K562 (cell line): ENCODE measurements at regions not wholly inside any gene's neighbourhood (a gene's known extent, or its start where the extent isn't known, plus 50 kb on each side); places are given as distances from the start of the nearest gene placed in this dataset.

Experiments used
- ATAC-seq: fragments of 200-7000 bp; cut with Tn5 transposase; 3 replicates; pipeline ENCODE4 v1.9.1; 2020; ENCODE audit warnings: moderate library complexity
- BruUV-seq: library from RNA; stranded (reverse); fragments of 400-500 nt; replicated peaks from 2 replicates; lab custom pipeline; 2021; lab: Mats Ljungman, UMichigan
- CTCF ChIA-PET: fragments of 300-600 bp; formaldehyde crosslinking; extraction: SDS; loops from one replicate; lab custom pipeline; 2021; ENCODE audit warnings: low intra/inter-chr PET ratio; lab: Yijun Ruan, JAX
- POLR2A ChIA-PET: fragments of 300-600, 350-650 bp; sonication (Branson Sonifier 250); formaldehyde crosslinking; extraction: SDS; loops from one replicate; lab custom pipeline; 2021; ENCODE audit warnings: antibody characterized with exemption, inconsistent platforms; lab: Yijun Ruan, JAX
- DNase-seq, 4 experiments: peaks; one replicate each; pipeline versions ENCODE4 v3.0.0 to v3.0.0-alpha.2; 2011 to 2018; ENCODE audit warnings: low spot score in 3 of 4, mixed read lengths in 3 of 4; ENCODE audit errors: extremely low read depth in 1 of 4
- FAIRE-seq: peaks from 2 replicates; lab custom pipeline; 2011; peaks lifted over from hg19 to GRCh38; lab: Jason Lieb, UNC
- H2AFZ ChIP-seq: 2 replicates; pipeline ENCODE4 v1.6.0; 2011; ENCODE audit warnings: low read depth, low read length, control low read depth, inconsistent platforms
- H3K27ac ChIP-seq: fragments of 200-600 bp; 3 replicates; pipeline ENCODE4 v1.8.0; 2011; ENCODE audit warnings: low read depth, mild to moderate bottlenecking, control low read depth, inconsistent platforms, low read length, moderate library complexity, mixed read lengths; ENCODE audit errors: extremely low read depth
- H3K27me3 ChIP-seq, 2 experiments: fragments of 300-600 bp in 1 of 2; 2 replicates in 1 of 2; 3 replicates in 1 of 2; pipeline versions ENCODE4 v1.6.0 to v1.8.0; 2011; ENCODE audit warnings: inconsistent platforms in 2 of 2, low read length in 2 of 2, mild to moderate bottlenecking in 1 of 2, mixed read lengths in 1 of 2, moderate library complexity in 1 of 2; ENCODE audit not compliant: control insufficient read depth in 2 of 2, insufficient read depth in 2 of 2
- H3K36me3 ChIP-seq: fragments of 300-600 bp; 3 replicates; pipeline ENCODE4 v1.8.0; 2011; ENCODE audit warnings: mild to moderate bottlenecking, low read length, inconsistent platforms; ENCODE audit not compliant: control insufficient read depth, insufficient read depth
- H3K4me1 ChIP-seq, 2 experiments: fragments of 200-600 bp in 1 of 2; replicated peaks in 1 of 2; 2 replicates in 1 of 2; 3 replicates in 1 of 2; pipeline versions ENCODE4 v1.5.1 to v1.8.0; 2011; ENCODE audit warnings: inconsistent platforms in 2 of 2, low read length in 2 of 2, mild to moderate bottlenecking in 1 of 2, mixed read lengths in 1 of 2, moderate library complexity in 1 of 2; ENCODE audit not compliant: control insufficient read depth in 2 of 2, insufficient read depth in 2 of 2
- H3K4me2 ChIP-seq: 2 replicates; pipeline ENCODE4 v1.6.1; 2011; ENCODE audit warnings: low read length, control low read depth, inconsistent platforms, mixed read lengths; ENCODE audit not compliant: insufficient read depth
- H3K4me3 ChIP-seq: fragments of 200-600 bp; sonication (generic), shearing (Covaris generic); 2 replicates; pipeline ENCODE4 v1.5.1; 2016; ENCODE audit warnings: control low read depth, inconsistent platforms
- H3K79me2 ChIP-seq: fragments of 200-600 bp; 3 replicates; pipeline ENCODE4 v1.8.0; 2011; ENCODE audit warnings: low read length, inconsistent platforms; ENCODE audit not compliant: control insufficient read depth, insufficient read depth
- H3K9ac ChIP-seq, 2 experiments: 2 replicates each; pipeline versions ENCODE4 v1.6.0 to v1.6.1; 2011; ENCODE audit warnings: low read depth in 2 of 2, low read length in 2 of 2, control low read depth in 1 of 2, inconsistent platforms in 1 of 2, mild to moderate bottlenecking in 1 of 2, mixed read lengths in 1 of 2; ENCODE audit not compliant: insufficient read depth in 1 of 2
- H3K9me1 ChIP-seq: one replicate; pipeline ENCODE4 v1.6.0; 2011; ENCODE audit warnings: inconsistent platforms, mild to moderate bottlenecking, low read length, moderate library complexity; ENCODE audit not compliant: control insufficient read depth, insufficient read depth
- H3K9me3 ChIP-seq: replicated peaks from 2 replicates; pipeline ENCODE4 v1.5.1; 2011; ENCODE audit warnings: low read depth, low read length, inconsistent platforms; ENCODE audit not compliant: control insufficient read depth, insufficient read depth
- H4K20me1 ChIP-seq: replicated peaks from 2 replicates; pipeline ENCODE4 v1.6.1; 2011; ENCODE audit warnings: low read length, inconsistent platforms, mixed read lengths; ENCODE audit not compliant: control insufficient read depth, insufficient read depth
- CTCF ChIP-seq, 3 experiments: IDR thresholded peaks in 2 of 3; conservative IDR thresholded peaks in 1 of 3; 2 replicates each; pipeline ENCODE4 v1.5.1; 2011 to 2012; ENCODE audit warnings: low read length in 3 of 3, mild to moderate bottlenecking in 3 of 3, control low read depth in 2 of 3, improper control_type of control experiment in 1 of 3, inconsistent platforms in 1 of 3, low read depth in 1 of 3, mixed read lengths in 1 of 3, moderate library complexity in 1 of 3; ENCODE audit not compliant: insufficient read depth in 2 of 3
- HNRNPLL ChIP-seq: fragments of 200-400 bp; formaldehyde crosslinking; IDR thresholded peaks from 2 replicates; pipeline ENCODE4 v1.6.1; 2017; ENCODE audit warnings: low read length, low read depth, mild to moderate bottlenecking; ENCODE audit not compliant: poor library complexity, severe bottlenecking
- MITF ChIP-seq: IDR thresholded peaks from 2 replicates; pipeline ENCODE4 v1.6.1; 2014; ENCODE audit warnings: antibody characterized with exemption
- ZNF146 ChIP-seq: IDR thresholded peaks from one replicate; pipeline ENCODE4 v1.6.1; 2018; ENCODE audit warnings: missing compliant biosample characterization; ENCODE audit not compliant: unreplicated experiment
- ZNF354B ChIP-seq: fragments of 250-450 bp; sonication (Bioruptor Pico); IDR thresholded peaks from 2 replicates; pipeline ENCODE4 v1.4.0; 2020
- ZNF780A ChIP-seq: fragments of 250-450 bp; sonication (Bioruptor Pico); IDR thresholded peaks from 2 replicates; pipeline ENCODE4 v1.5.0; 2021; ENCODE audit warnings: mild to moderate bottlenecking
- WGBS: fragments of 100-300 bp; shearing (Covaris generic); methylation state at CpG from one replicate; pipeline ENCODE4 v1.1.6; 2016; ENCODE audit warnings: low coverage, mixed read lengths; ENCODE audit not compliant: insufficient coverage; ENCODE audit errors: missing lambda C conversion rate; 5-methylcytosine and 5-hydroxymethylcytosine counted together
- in situ Hi-C: fragments of 300-500 bp; cut with MboI; formaldehyde crosslinking; loops from 4 replicates; pipeline ENCODE4 v1.15.0; 2018; ENCODE audit warnings: inconsistent platforms, mixed read lengths
- intact Hi-C: fragments of 100-400 bp; cut with micrococcal nuclease; formaldehyde crosslinking; loops from 2 replicates; pipeline ENCODE4 v1.14.2; 2022

DNA sequence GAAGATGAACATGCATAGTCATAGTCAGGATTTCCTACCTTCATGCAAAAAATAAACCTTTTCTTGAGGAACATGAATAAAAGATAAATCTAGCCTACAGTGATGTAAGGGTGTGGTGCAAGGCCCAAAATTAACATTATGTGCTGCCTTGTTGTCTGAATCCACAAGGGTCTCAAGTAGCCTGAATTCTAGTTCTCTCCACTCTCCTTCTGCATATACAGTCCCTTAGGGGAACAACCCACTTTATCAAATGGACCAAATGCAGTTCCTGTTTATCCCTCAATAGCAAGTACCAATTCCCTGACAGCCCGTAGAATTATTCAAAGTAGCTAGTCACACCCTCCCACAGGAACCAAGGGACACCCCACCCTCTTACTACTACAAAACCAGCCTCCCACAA, 284.0 kb downstream of the ZIC4 start:
- no TSS peak for BruUV-seq
- Histone ChIP-seq H3K27me3 (no peaks in the 10 kb centered on the region), H3K27ac (no peak overlapping the region), H3K9me3 (no peaks in the 10 kb centered on the region; the same call in 1 of the 2 replicates), H3K4me1 (no peaks in the 10 kb centered on the region), H3K9ac (no peak overlapping the region), H3K4me3 (no peak overlapping the region), H3K9me1 (no peaks in the 10 kb centered on the region), H3K79me2 (no peaks in the 10 kb centered on the region), H3K36me3 (no peaks in the 10 kb centered on the region), H3K4me2 (no peak overlapping the region), H2AFZ (no peak overlapping the region), H4K20me1 (no peaks in the 10 kb centered on the region)
- no peak for TF ChIP-seq ZNF354B (CRISPR knock-in tag)
- TF ChIP-seq HNRNPLL: no peak
- TF ChIP-seq ZNF780A (CRISPR knock-in tag): no peak
- no peak for TF ChIP-seq MITF
- ATAC-seq (no peak), FAIRE-seq (no peak), DNase-seq (no peak)
- CTCF ChIA-PET: no interaction called here
- in situ Hi-C loops: no loop called here
- 0% methylated on average over 1 of the region's 1 CpG for WGBS
- POLR2A ChIA-PET: no interaction called here
- intact Hi-C loops: no loop called here

DNA sequence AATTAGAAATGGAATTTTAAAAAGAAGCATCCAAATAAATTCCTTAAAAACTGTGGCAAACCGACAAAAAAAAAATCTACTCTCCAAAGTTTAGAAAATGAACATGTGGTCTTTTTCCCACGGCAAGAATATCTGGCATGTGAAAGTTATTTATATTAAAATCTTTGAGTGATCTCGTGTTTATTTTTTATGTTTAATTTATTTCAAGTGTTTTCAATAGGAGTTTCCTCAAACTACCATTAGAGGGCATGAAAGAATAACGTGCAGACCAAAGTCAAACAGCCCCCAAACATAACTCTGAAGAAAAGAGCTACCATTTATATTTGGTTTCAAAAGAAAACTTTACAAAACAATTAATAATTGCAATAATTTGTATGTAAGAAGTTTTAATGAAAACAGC, 286.4 kb downstream of the ZIC4 start:
- no peak overlapping the region for H3K27ac ChIP-seq
- H3K4me1 ChIP-seq: no peaks in the 10 kb centered on the region
- ATAC-seq (no peak), DNase-seq (no peak), FAIRE-seq (no peak)
- BruUV-seq: no TSS peak
- POLR2A ChIA-PET: interaction anchor here (0.7 kb wide), 1 partner anchor 174 kb away, joined by 3 read pairs; no protein-coding TSS in a partner anchor
- intact Hi-C loops: no loop called here
- H2AFZ ChIP-seq: no peak overlapping the region
- in situ Hi-C loops: no loop called here
- no peaks in the 10 kb centered on the region for H3K79me2 ChIP-seq
- no peaks in the 10 kb centered on the region; the same call in 1 of the 2 replicates for H3K9me3 ChIP-seq
- H3K9me1 ChIP-seq: no peaks in the 10 kb centered on the region
- H3K9ac ChIP-seq: no peak overlapping the region
- no peak overlapping the region for H3K4me3 ChIP-seq
- no peaks in the 10 kb centered on the region for H4K20me1 ChIP-seq
- no peak overlapping the region for H3K4me2 ChIP-seq
- no peaks in the 10 kb centered on the region for H3K36me3 ChIP-seq
- WGBS: 2% methylated on average over 4 of the region's 4 CpGs
- TF ChIP-seq CTCF (IDR thresholded peaks at IDR 0.05 in 2 of 3, conservative IDR thresholded peaks at IDR 0.05 in 1 of 3; ENCODE audit: insufficient read depth in 2 of 3, low read depth in 1 of 3, low read length in 3 of 3) (0 out of 6 replicates have a peak, but pooled peaks of 1 of the 3 experiments have one; percentile 7), ZNF146 (CRISPR knock-in tag) (no peak)
- CTCF ChIA-PET: no interaction called here
- no peaks in the 10 kb centered on the region for H3K27me3 ChIP-seq
